GM23338 (cell line): ENCODE measurements at regions not wholly inside any gene's neighbourhood (a gene's known extent, or its start where the extent isn't known, plus 50 kb on each side); places are given as distances from the start of the nearest gene placed in this dataset.

Experiments used
- TF ChIP-seq, protein P1 (sequence below), 2 experiments: fragments of 200-600 bp in 1 of 2; sonication (generic) in 1 of 2; conservative IDR thresholded peaks; 2 replicates each; pipeline versions ENCODE4 v1.5.1 to v1.6.1; 2016 to 2017; ENCODE audit warnings: antibody characterized with exemption in 2 of 2, low read depth in 2 of 2, mild to moderate bottlenecking in 2 of 2, moderate library complexity in 1 of 2
- TF ChIP-seq, protein P2 (sequence below): IDR thresholded peaks from one replicate; pipeline ENCODE4 v1.6.1; 2018; ENCODE audit warnings: antibody characterized with exemption; ENCODE audit not compliant: unreplicated experiment
- TF ChIP-seq, protein P3 (sequence below): fragments of 250-450 bp; sonication (Bioruptor Pico); IDR thresholded peaks from 2 replicates; pipeline ENCODE4 v1.5.0; 2020; ENCODE audit warnings: mild to moderate bottlenecking, moderate library complexity

DNA sequence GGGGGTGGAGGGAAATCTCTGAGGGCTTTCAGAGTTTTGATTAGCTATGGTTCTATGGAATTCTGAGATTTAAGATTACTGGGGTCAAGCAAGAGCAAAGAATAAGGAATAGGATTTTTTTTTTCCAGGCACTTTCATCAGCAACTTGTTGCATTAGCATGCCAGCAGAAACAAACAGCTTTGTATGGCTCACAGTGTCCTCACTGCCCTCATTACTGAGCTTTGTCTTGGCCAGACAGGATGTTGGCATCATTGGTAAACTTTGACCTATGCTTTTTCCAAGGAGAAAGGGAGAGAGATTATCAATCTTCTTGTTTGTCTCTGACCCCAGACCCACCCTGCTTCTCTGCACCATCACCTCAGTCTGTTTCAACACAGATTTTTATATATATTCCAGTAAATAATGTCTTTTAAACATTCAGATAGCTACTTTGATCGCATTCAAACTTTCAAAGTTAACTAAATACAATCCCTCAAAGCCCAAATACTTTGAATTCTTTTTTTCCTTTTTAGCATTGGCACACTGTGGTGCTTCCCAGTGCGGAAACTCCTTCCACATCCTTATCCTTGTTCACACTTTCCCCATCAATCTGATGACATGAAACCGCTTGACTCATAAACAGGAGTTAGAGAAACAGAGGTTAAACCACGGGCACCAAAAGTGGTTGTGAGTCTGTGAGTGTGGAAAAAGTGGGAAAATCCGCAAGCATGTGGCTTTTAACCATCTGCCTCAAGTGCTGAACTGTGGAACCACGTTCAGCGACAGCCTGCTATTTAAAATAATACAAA is 282.2 kb upstream of the FAR2 start:
- TF ChIP-seq, protein P1, sequence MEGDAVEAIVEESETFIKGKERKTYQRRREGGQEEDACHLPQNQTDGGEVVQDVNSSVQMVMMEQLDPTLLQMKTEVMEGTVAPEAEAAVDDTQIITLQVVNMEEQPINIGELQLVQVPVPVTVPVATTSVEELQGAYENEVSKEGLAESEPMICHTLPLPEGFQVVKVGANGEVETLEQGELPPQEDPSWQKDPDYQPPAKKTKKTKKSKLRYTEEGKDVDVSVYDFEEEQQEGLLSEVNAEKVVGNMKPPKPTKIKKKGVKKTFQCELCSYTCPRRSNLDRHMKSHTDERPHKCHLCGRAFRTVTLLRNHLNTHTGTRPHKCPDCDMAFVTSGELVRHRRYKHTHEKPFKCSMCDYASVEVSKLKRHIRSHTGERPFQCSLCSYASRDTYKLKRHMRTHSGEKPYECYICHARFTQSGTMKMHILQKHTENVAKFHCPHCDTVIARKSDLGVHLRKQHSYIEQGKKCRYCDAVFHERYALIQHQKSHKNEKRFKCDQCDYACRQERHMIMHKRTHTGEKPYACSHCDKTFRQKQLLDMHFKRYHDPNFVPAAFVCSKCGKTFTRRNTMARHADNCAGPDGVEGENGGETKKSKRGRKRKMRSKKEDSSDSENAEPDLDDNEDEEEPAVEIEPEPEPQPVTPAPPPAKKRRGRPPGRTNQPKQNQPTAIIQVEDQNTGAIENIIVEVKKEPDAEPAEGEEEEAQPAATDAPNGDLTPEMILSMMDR (conservative IDR thresholded peaks at IDR 0.05; ENCODE audit: low read depth in 2 of 2) = no peak
- TF ChIP-seq, protein P2, sequence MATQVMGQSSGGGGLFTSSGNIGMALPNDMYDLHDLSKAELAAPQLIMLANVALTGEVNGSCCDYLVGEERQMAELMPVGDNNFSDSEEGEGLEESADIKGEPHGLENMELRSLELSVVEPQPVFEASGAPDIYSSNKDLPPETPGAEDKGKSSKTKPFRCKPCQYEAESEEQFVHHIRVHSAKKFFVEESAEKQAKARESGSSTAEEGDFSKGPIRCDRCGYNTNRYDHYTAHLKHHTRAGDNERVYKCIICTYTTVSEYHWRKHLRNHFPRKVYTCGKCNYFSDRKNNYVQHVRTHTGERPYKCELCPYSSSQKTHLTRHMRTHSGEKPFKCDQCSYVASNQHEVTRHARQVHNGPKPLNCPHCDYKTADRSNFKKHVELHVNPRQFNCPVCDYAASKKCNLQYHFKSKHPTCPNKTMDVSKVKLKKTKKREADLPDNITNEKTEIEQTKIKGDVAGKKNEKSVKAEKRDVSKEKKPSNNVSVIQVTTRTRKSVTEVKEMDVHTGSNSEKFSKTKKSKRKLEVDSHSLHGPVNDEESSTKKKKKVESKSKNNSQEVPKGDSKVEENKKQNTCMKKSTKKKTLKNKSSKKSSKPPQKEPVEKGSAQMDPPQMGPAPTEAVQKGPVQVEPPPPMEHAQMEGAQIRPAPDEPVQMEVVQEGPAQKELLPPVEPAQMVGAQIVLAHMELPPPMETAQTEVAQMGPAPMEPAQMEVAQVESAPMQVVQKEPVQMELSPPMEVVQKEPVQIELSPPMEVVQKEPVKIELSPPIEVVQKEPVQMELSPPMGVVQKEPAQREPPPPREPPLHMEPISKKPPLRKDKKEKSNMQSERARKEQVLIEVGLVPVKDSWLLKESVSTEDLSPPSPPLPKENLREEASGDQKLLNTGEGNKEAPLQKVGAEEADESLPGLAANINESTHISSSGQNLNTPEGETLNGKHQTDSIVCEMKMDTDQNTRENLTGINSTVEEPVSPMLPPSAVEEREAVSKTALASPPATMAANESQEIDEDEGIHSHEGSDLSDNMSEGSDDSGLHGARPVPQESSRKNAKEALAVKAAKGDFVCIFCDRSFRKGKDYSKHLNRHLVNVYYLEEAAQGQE = no peak
- TF ChIP-seq, protein P3, sequence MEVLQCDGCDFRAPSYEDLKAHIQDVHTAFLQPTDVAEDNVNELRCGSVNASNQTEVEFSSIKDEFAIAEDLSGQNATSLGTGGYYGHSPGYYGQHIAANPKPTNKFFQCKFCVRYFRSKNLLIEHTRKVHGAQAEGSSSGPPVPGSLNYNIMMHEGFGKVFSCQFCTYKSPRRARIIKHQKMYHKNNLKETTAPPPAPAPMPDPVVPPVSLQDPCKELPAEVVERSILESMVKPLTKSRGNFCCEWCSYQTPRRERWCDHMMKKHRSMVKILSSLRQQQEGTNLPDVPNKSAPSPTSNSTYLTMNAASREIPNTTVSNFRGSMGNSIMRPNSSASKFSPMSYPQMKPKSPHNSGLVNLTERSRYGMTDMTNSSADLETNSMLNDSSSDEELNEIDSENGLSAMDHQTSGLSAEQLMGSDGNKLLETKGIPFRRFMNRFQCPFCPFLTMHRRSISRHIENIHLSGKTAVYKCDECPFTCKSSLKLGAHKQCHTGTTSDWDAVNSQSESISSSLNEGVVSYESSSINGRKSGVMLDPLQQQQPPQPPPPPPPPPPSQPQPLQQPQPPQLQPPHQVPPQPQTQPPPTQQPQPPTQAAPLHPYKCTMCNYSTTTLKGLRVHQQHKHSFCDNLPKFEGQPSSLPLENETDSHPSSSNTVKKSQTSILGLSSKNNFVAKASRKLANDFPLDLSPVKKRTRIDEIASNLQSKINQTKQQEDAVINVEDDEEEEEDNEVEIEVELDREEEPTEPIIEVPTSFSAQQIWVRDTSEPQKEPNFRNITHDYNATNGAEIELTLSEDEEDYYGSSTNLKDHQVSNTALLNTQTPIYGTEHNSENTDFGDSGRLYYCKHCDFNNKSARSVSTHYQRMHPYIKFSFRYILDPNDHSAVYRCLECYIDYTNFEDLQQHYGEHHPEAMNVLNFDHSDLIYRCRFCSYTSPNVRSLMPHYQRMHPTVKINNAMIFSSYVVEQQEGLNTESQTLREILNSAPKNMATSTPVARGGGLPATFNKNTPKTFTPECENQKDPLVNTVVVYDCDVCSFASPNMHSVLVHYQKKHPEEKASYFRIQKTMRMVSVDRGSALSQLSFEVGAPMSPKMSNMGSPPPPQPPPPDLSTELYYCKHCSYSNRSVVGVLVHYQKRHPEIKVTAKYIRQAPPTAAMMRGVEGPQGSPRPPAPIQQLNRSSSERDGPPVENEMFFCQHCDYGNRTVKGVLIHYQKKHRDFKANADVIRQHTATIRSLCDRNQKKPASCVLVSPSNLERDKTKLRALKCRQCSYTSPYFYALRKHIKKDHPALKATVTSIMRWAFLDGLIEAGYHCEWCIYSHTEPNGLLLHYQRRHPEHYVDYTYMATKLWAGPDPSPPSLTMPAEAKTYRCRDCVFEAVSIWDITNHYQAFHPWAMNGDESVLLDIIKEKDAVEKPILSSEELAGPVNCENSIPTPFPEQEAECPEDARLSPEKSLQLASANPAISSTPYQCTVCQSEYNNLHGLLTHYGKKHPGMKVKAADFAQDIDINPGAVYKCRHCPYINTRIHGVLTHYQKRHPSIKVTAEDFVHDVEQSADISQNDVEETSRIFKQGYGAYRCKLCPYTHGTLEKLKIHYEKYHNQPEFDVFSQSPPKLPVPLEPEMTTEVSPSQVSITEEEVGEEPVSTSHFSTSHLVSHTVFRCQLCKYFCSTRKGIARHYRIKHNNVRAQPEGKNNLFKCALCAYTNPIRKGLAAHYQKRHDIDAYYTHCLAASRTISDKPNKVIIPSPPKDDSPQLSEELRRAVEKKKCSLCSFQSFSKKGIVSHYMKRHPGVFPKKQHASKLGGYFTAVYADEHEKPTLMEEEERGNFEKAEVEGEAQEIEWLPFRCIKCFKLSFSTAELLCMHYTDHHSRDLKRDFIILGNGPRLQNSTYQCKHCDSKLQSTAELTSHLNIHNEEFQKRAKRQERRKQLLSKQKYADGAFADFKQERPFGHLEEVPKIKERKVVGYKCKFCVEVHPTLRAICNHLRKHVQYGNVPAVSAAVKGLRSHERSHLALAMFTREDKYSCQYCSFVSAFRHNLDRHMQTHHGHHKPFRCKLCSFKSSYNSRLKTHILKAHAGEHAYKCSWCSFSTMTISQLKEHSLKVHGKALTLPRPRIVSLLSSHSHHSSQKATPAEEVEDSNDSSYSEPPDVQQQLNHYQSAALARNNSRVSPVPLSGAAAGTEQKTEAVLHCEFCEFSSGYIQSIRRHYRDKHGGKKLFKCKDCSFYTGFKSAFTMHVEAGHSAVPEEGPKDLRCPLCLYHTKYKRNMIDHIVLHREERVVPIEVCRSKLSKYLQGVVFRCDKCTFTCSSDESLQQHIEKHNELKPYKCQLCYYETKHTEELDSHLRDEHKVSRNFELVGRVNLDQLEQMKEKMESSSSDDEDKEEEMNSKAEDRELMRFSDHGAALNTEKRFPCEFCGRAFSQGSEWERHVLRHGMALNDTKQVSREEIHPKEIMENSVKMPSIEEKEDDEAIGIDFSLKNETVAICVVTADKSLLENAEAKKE (CRISPR knock-in tag) = no peak
